ENCODE measurements at regions not wholly inside any gene's neighbourhood (a gene's known extent, or its start where the extent isn't known, plus 50 kb on each side); places are given as distances from the start of the nearest gene placed in this dataset.
A peak's percentile ranks its signal among the peaks of the same experiment; 100 is the strongest.

- DNase-seq (ENCODE audit: low read depth): no peak
- H3K4me3 ChIP-seq (ENCODE audit: low read depth, low read length): no peak overlapping the region
- no peak for TF ChIP-seq CTCF (conservative IDR thresholded peaks at IDR 0.05; ENCODE audit: low read depth, low read length)
Observed at GRCh38 chr5:93922551-93922950, 181.2 kb upstream of the POU5F2 start.

GRCh38 chr5:93921001-93921400, 179.6 kb upstream of the POU5F2 start:
- DNase-seq (ENCODE audit: low read depth): no peak
- H3K4me3 ChIP-seq (ENCODE audit: low read depth, low read length): no peak overlapping the region
- TF ChIP-seq CTCF (conservative IDR thresholded peaks at IDR 0.05; ENCODE audit: low read depth, low read length): no peak

GRCh38 chr5:93916872-93917271, 175.5 kb upstream of the POU5F2 start:
- DNase-seq (ENCODE audit: low read depth): no peak
- TF ChIP-seq CTCF (conservative IDR thresholded peaks at IDR 0.05; ENCODE audit: low read depth, low read length): no peak
- no peak overlapping the region for H3K4me3 ChIP-seq (ENCODE audit: low read depth, low read length)

GRCh38 chr5:93915142-93915553, 173.7 kb upstream of the POU5F2 start:
- DNase-seq (ENCODE audit: low read depth): peak; percentile 20
- H3K4me3 ChIP-seq (ENCODE audit: low read depth, low read length): no peak overlapping the region
- TF ChIP-seq CTCF (conservative IDR thresholded peaks at IDR 0.05; ENCODE audit: low read depth, low read length): peak; percentile 62

GRCh38 chr5:93911609-93912008, 170.2 kb upstream of the POU5F2 start:
- no peak for TF ChIP-seq CTCF (conservative IDR thresholded peaks at IDR 0.05; ENCODE audit: low read depth, low read length)
- DNase-seq (ENCODE audit: low read depth): no peak

GRCh38 chr5:93909356-93909755, 168.0 kb upstream of the POU5F2 start:
- no peak for DNase-seq (ENCODE audit: low read depth)
- TF ChIP-seq CTCF (conservative IDR thresholded peaks at IDR 0.05; ENCODE audit: low read depth, low read length): peak; percentile 33
- H3K4me3 ChIP-seq (ENCODE audit: low read depth, low read length): no peak overlapping the region

More at GRCh38 chr5:93911609-93912008, 170.2 kb upstream of the POU5F2 start:
- no peak overlapping the region for H3K4me3 ChIP-seq (ENCODE audit: low read depth, low read length)

GRCh38 chr5:93904917-93905316, 163.5 kb upstream of the POU5F2 start:
- no peak for TF ChIP-seq CTCF (conservative IDR thresholded peaks at IDR 0.05; ENCODE audit: low read depth, low read length)
- DNase-seq (ENCODE audit: low read depth): no peak
- no peak overlapping the region for H3K4me3 ChIP-seq (ENCODE audit: low read depth, low read length)

All from epithelial cell of proximal tubule (primary cell).